GM18870 (cell line): ENCODE measurements at regions not wholly inside any gene's neighbourhood (a gene's known extent, or its start where the extent isn't known, plus 50 kb on each side); places are given as distances from the start of the nearest gene placed in this dataset.

ENCODE experiments used
- ATAC-seq: cut with Tn5 transposase; IDR thresholded peaks from one replicate; pipeline ENCODE4 v1.9.1; 2021; ENCODE audit warnings: moderate library complexity; ENCODE audit not compliant: unreplicated experiment

DNA sequence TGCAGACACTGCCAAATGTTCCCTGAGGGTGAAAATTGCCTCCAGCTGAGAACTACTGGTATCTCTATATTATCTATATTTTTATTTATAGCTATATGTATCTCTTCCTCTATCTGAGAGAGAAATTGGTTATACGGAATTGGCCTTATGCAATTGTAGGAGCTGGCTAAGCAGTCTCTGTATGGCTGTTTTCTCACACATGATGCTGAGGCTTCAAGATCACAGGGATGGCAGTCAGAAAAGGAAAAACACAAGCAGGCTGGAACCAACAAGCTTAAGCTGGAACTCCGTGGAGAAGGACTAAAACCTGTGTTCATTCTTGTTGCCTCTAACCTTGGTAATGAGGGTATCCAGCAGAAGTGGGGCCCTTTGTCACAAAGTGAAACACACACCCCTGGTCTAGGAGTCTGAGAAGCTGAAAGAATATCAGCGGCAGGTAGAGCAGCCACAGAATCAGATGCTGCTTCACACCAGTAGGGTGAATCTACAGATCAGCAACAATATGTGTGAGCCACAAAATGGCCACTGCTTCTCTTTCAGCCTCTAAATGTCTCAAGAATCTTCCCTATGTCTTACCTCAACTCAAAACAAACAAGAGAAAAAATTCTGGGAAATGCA, 166.5 kb upstream of the PPP1R2C start:
- no peak for ATAC-seq

DNA sequence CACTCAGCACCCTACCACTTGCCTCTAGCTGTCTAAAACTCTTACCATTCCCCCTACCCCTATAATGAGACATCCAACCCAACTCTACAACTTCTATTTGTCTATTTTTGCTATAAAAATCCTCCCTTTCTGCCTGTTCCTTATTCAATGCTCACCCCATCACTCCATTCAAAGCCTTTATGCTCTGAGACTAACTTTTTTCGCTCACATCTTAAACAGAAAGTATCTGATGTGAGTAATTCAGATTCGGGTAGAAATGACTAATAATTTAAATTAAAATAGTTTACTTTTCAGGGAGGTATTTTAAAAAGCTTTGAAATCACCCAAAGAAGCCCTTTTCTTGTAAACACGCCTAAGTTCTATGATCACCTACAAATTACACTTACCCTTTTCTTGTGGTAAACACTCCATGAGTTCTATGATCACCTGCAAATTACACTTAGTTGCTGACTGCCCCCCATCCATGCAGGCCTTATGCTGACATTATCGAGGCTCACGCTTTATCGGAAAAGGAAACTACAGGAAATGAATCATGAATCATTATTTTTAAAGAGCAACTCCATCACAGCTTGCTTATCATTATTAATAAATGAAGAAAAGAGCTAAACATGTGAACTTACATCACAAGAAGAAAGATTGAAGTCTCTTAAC, 168.7 kb upstream of the PPP1R2C start:
- no peak for ATAC-seq

DNA sequence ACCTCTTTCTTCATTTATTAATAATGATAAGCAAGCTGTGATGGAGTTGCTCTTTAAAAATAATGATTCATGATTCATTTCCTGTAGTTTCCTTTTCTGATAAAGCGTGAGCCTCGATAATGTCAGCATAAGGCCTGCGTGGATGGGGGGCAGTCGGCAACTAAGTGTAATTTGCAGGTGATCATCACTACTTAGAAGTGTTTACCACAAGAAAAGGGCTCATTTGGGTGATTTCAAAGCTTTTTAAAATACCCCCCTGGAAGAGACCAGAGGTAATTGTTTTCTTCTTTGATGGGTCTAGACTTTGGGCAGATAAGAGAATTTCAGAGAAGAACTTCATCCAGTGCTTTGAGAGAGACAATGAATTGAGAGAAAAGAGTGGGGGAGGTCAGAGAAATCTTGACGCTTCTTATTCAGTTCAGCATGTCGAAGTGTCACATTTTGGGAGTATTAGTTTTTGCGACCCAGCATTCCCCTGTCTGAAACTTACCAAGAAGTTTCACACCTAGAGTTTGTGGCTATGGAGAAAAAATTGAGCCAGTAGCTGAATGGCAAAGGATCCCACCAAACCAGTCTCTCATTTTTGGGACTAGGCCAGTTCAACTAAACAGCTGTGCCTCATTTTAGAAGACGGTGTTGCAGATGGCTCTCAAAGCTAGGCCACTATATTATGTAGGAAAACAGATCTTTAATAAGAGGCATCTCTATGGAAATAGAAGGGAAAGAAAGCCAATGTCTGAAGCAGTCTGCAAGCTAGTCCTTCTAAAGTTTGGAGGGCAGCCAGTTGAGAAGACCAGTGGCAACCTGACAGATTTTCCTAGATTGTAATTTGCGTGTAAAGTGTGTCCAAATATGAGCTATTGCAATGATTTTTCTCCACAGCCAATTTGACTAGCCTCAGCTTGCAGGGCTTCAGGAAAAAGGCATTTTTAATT, 171.0 kb upstream of the PPP1R2C start:
- ATAC-seq = no peak

DNA sequence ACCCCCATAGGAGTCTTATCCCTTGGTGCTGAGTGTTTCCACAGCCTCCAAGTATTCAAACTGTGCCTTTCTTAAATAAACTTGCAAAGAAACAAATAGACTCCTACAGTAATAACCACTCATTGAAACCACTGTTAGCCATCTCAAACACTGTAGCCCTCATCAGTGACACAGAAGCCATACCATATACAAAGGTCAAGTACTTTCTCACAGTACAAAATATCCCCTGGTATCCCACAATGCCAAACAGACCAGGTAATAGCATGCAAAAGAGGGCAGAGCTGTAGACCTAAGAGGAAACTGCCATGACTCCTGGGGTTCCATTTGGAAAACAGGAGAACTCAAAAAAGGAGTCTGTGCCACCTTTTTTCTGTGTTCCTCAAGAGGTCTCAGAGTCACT, 173.8 kb upstream of the PPP1R2C start:
- ATAC-seq = no peak

DNA sequence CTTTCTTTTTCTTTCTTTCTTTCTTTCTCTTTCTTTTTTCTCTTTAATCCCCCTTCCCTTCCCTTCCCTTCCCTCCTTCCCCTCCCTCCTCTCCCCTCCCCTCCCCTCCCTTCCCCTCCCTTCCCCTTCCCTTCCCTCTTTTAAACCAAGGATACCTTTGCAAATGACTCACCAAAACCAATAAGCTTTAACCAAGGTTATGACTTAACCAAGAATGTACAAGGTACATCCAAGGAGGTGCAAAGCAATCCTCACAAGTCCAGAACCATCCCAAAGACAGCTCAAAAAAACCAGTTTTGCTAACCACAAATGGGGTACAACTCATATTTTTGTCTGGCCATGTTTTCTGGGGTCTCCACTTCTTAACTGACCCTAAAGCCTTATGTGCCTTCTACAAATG, 174.7 kb upstream of the PPP1R2C start:
- no peak for ATAC-seq

DNA sequence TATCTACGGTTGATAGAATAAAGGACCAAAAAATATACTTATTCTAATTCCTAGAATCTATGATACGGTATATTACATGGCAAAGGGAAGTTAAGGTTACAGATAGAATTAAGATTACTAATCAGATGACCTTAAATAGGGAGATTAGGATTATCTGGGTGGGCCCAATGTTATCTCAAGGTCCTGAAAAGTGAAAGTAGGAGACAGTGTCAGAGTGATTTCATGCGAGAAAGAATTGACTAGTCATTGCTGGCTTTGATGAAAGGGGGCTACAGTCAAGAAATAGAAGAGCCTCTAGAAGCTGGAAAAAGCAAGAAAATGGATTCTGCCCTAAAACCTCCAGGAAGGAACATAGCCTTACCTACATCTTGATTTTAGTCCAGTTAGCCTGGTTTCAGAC, 176.9 kb upstream of the PPP1R2C start:
- no peak for ATAC-seq

DNA sequence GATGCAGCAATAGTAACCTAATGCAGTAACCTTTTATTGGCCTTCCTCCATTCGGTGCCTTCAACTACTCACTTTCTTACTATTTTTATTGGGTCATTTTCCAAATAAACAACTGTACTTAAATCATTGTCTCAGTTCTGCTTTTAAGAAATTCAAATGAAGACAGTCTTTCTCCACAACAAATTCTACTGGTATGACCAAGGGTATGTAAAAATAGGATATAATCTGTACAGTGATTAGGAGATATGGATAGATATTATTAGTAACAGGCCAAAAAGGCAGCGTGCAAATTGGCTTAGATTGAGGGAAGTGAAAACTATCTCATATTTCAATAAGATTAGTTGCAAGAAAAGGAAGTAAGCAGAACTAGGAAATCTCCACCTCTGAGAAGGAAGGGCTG, 177.4 kb upstream of the PPP1R2C start:
- peak; percentile 94 for ATAC-seq

DNA sequence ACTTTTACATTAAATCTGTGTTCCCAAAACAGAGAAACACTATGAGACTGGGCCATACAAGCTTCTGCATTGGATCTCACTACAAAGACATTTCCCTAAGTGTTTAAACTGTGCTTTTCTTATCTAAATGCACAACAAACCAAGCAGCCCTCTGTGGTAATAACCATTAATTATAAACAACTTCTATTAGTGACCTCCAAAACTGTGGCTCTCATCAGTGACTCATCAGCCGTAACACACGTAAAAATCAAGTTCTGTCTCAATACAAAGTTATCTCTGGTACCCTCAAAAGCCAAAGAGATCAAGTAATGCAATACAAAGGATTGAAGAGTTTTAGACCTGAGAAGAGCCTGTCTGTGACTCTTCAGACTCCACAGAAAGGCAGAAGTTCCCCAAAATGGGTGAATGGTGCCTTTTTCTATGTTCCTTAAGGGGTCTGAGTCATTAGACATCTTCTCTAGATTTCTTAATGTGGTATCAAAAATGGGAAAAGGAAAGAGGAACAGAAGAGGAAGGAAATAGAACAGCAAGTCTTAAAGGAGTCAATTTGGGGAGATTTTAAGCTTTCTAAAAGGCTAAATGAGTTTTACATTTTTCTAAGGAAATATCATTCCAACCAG, 189.8 kb upstream of the PPP1R2C start:
- no peak for ATAC-seq

DNA sequence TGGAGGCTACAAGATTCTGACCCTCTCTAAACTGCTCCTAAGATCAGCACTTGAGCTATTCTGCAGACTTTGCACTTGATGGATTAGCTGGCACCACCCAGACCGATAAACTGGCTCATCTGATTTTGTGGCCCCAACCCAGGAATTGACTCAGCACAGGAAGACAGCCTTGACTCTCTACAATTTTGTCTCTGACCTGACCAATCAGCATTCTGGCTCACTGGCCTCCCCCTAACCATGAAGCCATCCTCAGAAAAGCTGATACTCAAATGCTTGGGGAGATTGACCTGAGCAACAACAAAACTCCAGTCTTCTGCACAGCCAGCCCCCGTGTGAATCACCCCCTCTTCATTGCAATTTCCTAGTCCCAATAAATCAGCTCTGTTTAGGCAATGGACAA, 195.4 kb upstream of the PPP1R2C start:
- ATAC-seq = no peak

DNA sequence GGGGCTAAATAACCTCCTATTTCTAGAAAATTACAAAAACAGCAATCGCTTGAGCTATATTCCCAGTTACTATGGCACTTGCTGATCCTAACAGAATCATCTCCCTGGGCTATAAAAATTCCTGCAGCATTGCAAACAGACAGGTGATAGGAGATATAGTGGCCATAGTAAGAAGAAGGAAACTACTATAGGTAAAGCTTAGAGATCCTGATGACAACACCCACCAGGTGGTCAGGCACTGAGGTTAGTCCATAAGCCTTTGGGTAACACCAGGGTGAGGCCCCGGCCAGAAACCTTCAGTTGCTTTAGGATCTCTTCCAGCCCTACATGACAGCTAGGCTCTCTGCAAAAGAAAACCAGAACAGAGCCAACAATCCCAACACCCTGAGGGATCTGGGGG, 197.9 kb upstream of the PPP1R2C start:
- ATAC-seq = no peak

DNA sequence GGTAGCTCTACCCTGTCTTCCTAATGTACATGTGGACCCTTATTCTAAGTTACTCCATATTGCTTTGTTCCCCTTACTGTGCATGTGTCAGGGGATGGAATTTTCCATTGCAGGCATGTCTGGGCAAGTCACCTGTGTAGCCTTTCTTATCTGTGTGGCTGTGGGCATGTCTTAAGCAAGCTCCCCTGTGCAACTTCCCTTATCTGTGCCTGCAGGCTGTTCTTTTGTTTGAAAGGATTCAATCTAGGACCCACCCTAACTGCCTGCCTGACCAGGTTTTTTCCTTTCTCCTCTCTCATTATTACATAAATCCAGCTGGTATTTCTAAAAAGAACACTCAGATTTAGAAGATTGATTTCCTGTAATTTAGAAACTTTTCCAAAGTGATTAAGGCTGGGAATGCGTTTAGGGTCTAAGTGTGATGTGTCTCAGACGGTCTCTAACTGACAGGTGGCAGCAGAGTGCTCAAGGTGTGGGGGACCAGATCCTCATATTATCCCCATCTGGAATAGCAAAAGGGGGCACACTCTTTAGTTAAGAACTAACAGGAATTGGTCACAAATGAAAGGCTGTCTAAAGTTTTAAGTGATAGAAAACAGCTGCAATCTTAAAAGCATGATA, 198.9 kb upstream of the PPP1R2C start:
- ATAC-seq = no peak

DNA sequence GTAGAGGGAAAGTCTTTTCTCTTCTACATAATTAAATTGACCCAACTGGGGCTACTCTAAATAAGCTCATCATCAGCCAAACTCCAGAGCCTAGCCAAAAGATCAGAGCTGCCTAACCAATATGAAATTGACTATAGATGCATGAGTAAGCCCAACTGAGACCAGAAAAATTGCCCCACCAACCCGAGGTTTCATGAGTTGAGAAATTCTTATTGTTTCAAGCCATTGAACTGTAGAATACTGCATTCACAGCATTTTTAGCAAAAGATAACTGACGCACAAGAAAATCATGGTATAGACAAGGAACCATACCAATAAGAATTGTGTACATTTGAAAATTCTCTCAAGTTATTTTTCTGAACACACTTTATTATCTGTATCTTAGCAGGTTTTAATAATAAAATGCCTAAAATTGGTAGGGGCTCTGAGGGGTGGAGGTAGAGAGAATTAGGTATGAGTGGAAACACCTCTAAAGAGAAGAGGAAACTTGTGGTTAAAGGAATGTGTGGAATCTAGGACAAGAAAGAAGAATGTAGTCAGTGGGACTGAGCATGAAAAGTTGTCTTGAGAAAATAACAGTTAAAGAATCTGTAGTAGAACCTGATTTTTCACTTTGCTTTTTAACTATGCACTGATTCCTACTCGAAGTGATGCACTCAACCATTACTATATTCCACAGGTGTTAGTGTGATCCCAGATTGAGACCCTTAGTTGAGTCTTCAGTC, 200.9 kb upstream of the PPP1R2C start:
- no peak for ATAC-seq

DNA sequence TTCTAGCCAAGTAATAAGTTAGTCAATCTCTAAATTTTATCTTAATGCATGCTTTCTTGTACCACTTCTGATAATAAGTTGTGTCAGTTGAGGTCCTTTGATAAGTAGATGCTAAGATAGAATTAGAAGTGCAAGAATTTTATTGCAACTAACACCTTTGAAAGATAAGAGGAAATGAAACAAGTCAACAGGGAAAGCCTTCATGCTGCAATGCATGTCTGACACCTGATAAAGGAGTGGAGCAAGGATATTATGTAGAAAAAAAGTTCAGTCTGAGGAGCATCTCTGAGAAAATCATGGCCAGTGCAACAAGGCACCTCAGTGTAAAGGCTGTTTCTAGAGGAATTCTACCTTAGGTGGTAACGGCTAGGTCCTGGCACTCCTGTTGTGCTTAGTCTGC, 210.7 kb upstream of the PPP1R2C start:
- ATAC-seq = no peak

DNA sequence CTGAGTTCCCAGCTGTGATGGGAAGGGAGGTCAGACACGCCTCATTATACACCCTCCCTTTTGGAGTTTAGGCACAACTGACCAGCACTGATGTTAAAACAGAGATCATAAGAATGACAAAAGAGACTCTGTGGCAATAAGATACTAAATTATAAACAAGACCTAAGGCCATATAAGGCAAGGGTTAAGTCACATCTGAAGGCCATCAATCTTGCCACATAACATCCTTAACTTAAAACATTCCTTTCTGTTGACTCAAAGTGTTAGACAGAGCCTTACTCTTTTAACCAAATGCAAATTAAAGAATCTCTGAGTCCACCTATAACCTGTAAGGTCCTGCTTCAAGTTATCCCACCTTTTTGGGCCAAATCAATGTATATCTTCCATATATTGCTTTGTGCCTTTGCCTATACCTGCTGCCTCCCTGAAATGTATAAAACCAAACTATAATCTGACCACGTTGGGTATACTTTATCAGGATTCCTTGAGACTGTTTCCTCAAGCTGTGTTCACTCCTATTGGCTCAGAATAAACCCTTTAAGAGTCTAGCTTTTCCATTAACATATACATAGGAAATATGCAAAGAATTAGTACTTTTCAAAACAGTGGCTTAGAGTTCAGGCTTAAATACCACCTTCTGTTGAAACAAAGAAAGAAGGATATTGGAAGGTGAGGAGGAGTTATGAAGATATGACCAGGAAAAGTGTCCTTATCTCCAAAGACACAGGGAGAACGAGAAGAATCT, 214.4 kb upstream of the PPP1R2C start:
- no peak for ATAC-seq

DNA sequence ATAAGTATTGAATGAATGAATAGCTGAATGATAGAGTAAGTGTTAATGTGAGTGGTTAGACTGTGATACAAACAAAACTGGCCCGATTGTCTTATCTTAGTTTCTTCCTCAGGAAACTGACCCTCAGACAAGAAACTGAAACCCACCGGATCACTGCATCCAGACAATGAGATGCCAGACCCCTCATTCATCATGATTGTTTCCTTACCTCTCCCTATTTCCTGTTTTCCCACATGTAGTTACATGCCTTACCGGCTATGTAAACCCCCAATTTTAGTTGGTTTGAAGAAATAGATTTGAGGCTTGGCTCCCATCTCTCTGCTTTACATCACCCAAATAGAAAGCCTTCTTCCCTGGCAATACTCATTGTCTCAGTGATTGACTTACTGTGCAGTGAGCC, 218.9 kb upstream of the PPP1R2C start:
- no peak for ATAC-seq

DNA sequence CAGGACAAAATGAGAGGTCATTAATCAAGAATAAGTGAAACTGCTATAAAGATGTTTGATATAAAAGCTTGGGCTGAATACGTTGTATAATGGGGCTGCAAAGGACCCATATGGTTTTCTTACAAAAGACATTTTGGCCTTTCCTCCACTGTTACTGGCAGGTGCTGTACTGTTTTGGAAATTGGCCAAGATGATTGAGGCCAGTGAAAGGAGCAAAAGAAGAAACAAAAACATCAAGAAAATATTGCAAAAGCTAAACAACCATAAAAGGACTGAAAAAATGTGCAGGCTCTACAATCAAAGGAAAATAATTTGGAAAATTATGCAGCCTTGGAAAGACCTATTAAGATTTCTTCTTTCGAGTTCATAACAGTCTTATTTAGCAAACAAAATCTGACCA, 222.2 kb upstream of the PPP1R2C start:
- ATAC-seq = no peak

DNA sequence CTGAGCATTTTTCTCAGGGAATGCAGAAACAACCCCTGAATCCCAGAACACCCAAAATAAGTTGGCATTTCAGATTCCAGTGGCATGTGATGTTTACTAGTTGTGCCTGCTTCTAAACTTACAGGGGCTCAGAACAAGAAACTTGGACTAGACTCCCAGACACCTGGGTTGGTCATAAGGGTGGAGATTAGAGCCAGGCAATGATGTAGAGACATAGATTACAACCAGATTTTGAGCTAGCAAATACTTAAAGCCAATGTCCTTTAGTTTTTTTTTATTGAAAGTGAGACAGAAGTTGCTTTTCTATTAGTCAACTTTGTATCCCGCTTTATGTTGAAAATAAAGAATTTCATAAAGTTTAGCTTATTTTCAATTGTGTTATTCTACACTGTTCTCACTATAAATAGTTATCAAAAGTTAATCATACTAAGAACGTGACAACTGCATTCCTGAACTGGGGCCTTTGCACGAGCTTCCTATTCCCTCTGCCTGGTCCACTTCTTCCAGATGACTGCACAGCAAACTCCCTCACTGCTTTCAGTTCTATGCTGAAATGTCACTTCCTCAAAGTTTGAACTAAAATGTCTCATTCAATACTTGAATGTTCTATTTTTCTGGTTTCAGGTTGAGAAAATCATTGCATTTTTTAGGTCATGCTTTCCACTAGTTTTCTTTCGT, 224.7 kb upstream of the PPP1R2C start:
- peak; percentile 91 for ATAC-seq

DNA sequence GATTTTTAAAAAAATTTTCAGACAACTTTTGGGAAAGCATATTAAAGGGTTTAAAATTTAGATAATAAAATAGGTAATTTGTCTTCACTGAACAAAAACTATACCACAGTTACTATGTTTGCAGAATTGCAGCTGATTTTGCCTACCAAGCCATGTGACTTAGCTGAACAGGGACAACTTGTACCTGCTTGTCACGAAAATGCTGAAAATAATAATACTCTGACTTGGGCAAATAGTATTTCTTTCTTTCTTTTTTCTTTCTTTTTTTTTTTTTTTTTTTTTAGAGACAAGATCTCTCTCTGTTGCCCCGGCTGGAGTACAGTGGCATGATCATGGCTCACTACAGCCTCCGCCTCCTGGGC, 225.2 kb upstream of the PPP1R2C start:
- ATAC-seq = peak; percentile 27

DNA sequence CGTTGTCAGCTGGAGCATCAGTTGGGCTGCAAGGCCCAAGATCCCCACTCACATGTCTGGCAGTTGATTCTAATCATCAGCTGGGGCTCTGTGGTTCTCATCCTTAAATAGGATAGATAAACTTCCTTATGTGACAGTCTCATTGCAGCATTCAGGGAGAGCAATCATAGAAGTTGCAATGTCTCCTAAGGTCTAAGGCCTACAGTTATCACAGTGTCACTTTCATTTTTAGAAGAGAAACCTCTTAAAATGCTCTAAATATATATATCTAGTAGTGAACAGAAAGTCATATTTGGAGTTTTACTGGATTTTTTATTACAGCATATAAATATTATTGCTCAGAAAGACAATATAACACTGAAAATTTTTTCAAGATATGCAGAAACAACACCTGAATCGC, 226.0 kb upstream of the PPP1R2C start:
- ATAC-seq = no peak
